Mesenchymal stem cell (in vitro differentiated cells and primary cell): ENCODE measurements at regions not wholly inside any gene's neighbourhood (a gene's known extent, or its start where the extent isn't known, plus 50 kb on each side); places are given as distances from the start of the nearest gene placed in this dataset.

Source experiments
- DNase-seq: peaks from one replicate; pipeline ENCODE4 v3.0.0-alpha.2; 2013
- H2AFZ ChIP-seq: one replicate; pipeline ENCODE4 v1.6.1; 2013; ENCODE audit warnings: low read depth, mild to moderate bottlenecking, control low read depth, inconsistent platforms, low read length, moderate library complexity
- H2AK5ac ChIP-seq: 2 replicates; pipeline ENCODE4 v1.6.1; 2013; ENCODE audit warnings: low read length, moderate library complexity, mild to moderate bottlenecking, inconsistent platforms; ENCODE audit not compliant: severe bottlenecking
- H2BK120ac ChIP-seq: one replicate; pipeline ENCODE4 v1.6.1; 2013; ENCODE audit warnings: low read depth, mild to moderate bottlenecking, inconsistent platforms, low read length, moderate library complexity
- H2BK12ac ChIP-seq, 2 experiments: one replicate each; pipeline ENCODE4 v1.6.1; 2013; ENCODE audit warnings: inconsistent platforms in 2 of 2, low read length in 2 of 2, mild to moderate bottlenecking in 2 of 2, moderate library complexity in 2 of 2, control low read depth in 1 of 2
- H2BK15ac ChIP-seq: one replicate; pipeline ENCODE4 v1.6.1; 2013; ENCODE audit warnings: mild to moderate bottlenecking, low read depth, inconsistent platforms; ENCODE audit not compliant: poor library complexity, severe bottlenecking
- H2BK5ac ChIP-seq: 2 replicates; pipeline ENCODE4 v1.6.1; 2013; ENCODE audit warnings: low read depth, mild to moderate bottlenecking, low read length, control low read depth, inconsistent platforms; ENCODE audit not compliant: poor library complexity, severe bottlenecking
- H3K14ac ChIP-seq, 2 experiments: one replicate each; pipeline ENCODE4 v1.6.1; 2013; ENCODE audit warnings: inconsistent platforms in 2 of 2, low read length in 2 of 2, control low read depth in 1 of 2, mild to moderate bottlenecking in 1 of 2, moderate library complexity in 1 of 2
- H3K18ac ChIP-seq, 2 experiments: one replicate each; pipeline ENCODE4 v1.6.1; 2013; ENCODE audit warnings: inconsistent platforms in 2 of 2, low read length in 2 of 2, control low read depth in 1 of 2, low read depth in 1 of 2, mild to moderate bottlenecking in 1 of 2
- H3K23ac ChIP-seq, 2 experiments: one replicate each; pipeline ENCODE4 v1.6.1; 2013; ENCODE audit warnings: inconsistent platforms in 2 of 2, low read length in 2 of 2, mild to moderate bottlenecking in 2 of 2, moderate library complexity in 2 of 2, control low read depth in 1 of 2
- H3K27ac ChIP-seq: 2 replicates; pipeline ENCODE4 v1.5.1; 2013; ENCODE audit warnings: mild to moderate bottlenecking, moderate library complexity, low read length, control low read depth, inconsistent platforms; ENCODE audit not compliant: poor library complexity, severe bottlenecking
- H3K27me3 ChIP-seq, 2 experiments: 2 replicates each; pipeline versions ENCODE4 v1.6.1 to v1.7.0; 2013; ENCODE audit warnings: low read length in 2 of 2, mild to moderate bottlenecking in 2 of 2, moderate library complexity in 2 of 2, control low read depth in 1 of 2, inconsistent platforms in 1 of 2; ENCODE audit not compliant: control insufficient read depth in 1 of 2, insufficient read depth in 1 of 2
- H3K36me3 ChIP-seq, 2 experiments: 2 replicates each; pipeline versions ENCODE4 v1.6.1 to v1.7.0; 2013; ENCODE audit warnings: low read length in 2 of 2, control low read depth in 1 of 2, inconsistent platforms in 1 of 2, low read depth in 1 of 2, mild to moderate bottlenecking in 1 of 2; ENCODE audit not compliant: insufficient read depth in 2 of 2, control insufficient read depth in 1 of 2
- H3K4ac ChIP-seq, 2 experiments: one replicate each; pipeline ENCODE4 v1.6.1; 2013; ENCODE audit warnings: inconsistent platforms in 2 of 2, low read length in 2 of 2, mild to moderate bottlenecking in 2 of 2, moderate library complexity in 2 of 2, control low read depth in 1 of 2, low read depth in 1 of 2
- H3K4me1 ChIP-seq: 2 replicates; pipeline ENCODE4 v1.6.1; 2013; ENCODE audit warnings: low read depth, low read length, control low read depth; ENCODE audit not compliant: control insufficient read depth, insufficient read depth
- H3K4me2 ChIP-seq: 2 replicates; pipeline ENCODE4 v1.6.1; 2013; ENCODE audit warnings: low read length, mild to moderate bottlenecking, inconsistent platforms; ENCODE audit not compliant: poor library complexity, severe bottlenecking
- H3K4me3 ChIP-seq, 2 experiments: 2 replicates each; pipeline versions ENCODE4 v1.5.1 to v1.7.0; 2013; ENCODE audit warnings: low read length in 2 of 2, mild to moderate bottlenecking in 2 of 2, control low read depth in 1 of 2, low read depth in 1 of 2; ENCODE audit not compliant: insufficient read depth in 1 of 2
- H3K79me1 ChIP-seq: replicated peaks from 2 replicates; pipeline ENCODE4 v1.6.1; 2013; ENCODE audit warnings: mild to moderate bottlenecking, control low read depth, low read length, inconsistent platforms; ENCODE audit not compliant: poor library complexity, severe bottlenecking
- H3K9ac ChIP-seq: 2 replicates; pipeline ENCODE4 v1.7.0; 2013; ENCODE audit warnings: mild to moderate bottlenecking, low read length, moderate library complexity
- H3K9me3 ChIP-seq: 2 replicates; pipeline ENCODE4 v1.7.0; 2013; ENCODE audit warnings: mild to moderate bottlenecking, low read length; ENCODE audit not compliant: control insufficient read depth
- H4K8ac ChIP-seq: one replicate; pipeline ENCODE4 v1.6.1; 2013; ENCODE audit warnings: inconsistent platforms, mild to moderate bottlenecking, low read length, moderate library complexity
- H4K91ac ChIP-seq: one replicate; pipeline ENCODE4 v1.6.1; 2013; ENCODE audit warnings: mild to moderate bottlenecking, low read length, inconsistent platforms
- WGBS: methylation state at CpG from one replicate; pipeline ENCODE4 v1.1.7; 2013; ENCODE audit warnings: mixed read lengths; 5-methylcytosine and 5-hydroxymethylcytosine counted together

GRCh38 chr21:34220556-34221195, 143.1 kb upstream of the KCNE2 start:
- Histone ChIP-seq H3K4me1 (peaks cover 3% of the 10 kb centered on the region), H2AFZ (no peak overlapping the region), H4K91ac (no peak overlapping the region), H2BK12ac (no peak overlapping the region), H3K79me1 (no peaks in the 10 kb centered on the region), H3K9me3 (no peaks in the 10 kb centered on the region), H2AK5ac (no peak overlapping the region), H3K27me3 (no peaks in the 10 kb centered on the region), H3K4me2 (no peak overlapping the region), H3K4me3 (no peak overlapping the region), H3K27ac (no peak overlapping the region), H3K18ac (no peak overlapping the region), H3K36me3 (no peaks in the 10 kb centered on the region), H2BK5ac (no peak overlapping the region), H3K14ac (no peak overlapping the region), H2BK15ac (peak overlapping the region; percentile 15), H2BK120ac (no peak overlapping the region), H3K9ac (no peak overlapping the region), H4K8ac (no peak overlapping the region), H3K23ac (no peak overlapping the region), H3K4ac (peak overlapping the region in 1 of 2 experiments; percentile 36)
- DNase-seq, result no peak
- WGBS, result no CpG with 5 or more reads among the region's 1 CpG

- 81% methylated on average over 11 of the region's 11 CpGs for WGBS
- Histone ChIP-seq H3K4ac (peak overlapping the region in 1 of 2 experiments; percentile 17), H4K91ac (no peak overlapping the region), H2BK120ac (no peak overlapping the region), H3K27ac (no peak overlapping the region), H3K9me3 (no peaks in the 10 kb centered on the region), H3K27me3 (no peaks in the 10 kb centered on the region), H2BK12ac (peak overlapping the region in 1 of 2 experiments; percentile 21), H3K18ac (peak overlapping the region in 1 of 2 experiments; percentile 28), H3K23ac (no peak overlapping the region), H3K9ac (no peak overlapping the region), H3K4me3 (no peak overlapping the region), H3K4me2 (no peak overlapping the region), H3K14ac (no peak overlapping the region), H2BK5ac (no peak overlapping the region), H2AFZ (peak overlapping the region; percentile 58), H2AK5ac (no peak overlapping the region), H4K8ac (no peak overlapping the region), H2BK15ac (peak overlapping the region; percentile 15), H3K4me1 (peaks cover 3% of the 10 kb centered on the region), H3K36me3 (no peaks in the 10 kb centered on the region), H3K79me1 (no peaks in the 10 kb centered on the region)
- DNase-seq, result peak; percentile 37
Observed at GRCh38 chr21:34221331-34222030, 142.3 kb upstream of the KCNE2 start.

GRCh38 chr21:34222031-34222335, 141.8 kb upstream of the KCNE2 start:
- Histone ChIP-seq H3K9ac (no peak overlapping the region), H3K27ac (no peak overlapping the region), H3K4me1 (peaks cover 3% of the 10 kb centered on the region), H2AK5ac (no peak overlapping the region), H3K4me2 (no peak overlapping the region), H2BK120ac (no peak overlapping the region), H3K18ac (peak overlapping the region in 1 of 2 experiments; percentile 28), H3K79me1 (no peaks in the 10 kb centered on the region), H2AFZ (peak overlapping the region; percentile 58), H4K91ac (no peak overlapping the region), H2BK12ac (peak overlapping the region in 1 of 2 experiments; percentile 21), H2BK15ac (no peak overlapping the region), H4K8ac (no peak overlapping the region), H3K4me3 (no peak overlapping the region), H3K4ac (peak overlapping the region in 1 of 2 experiments; percentile 17), H3K23ac (no peak overlapping the region), H3K27me3 (no peaks in the 10 kb centered on the region), H3K14ac (no peak overlapping the region), H3K9me3 (no peaks in the 10 kb centered on the region), H2BK5ac (no peak overlapping the region), H3K36me3 (no peaks in the 10 kb centered on the region)
- no peak for DNase-seq
- WGBS, result 88% methylated on average over 13 of the region's 14 CpGs

GRCh38 chr21:34223376-34223775, 140.4 kb upstream of the KCNE2 start:
- H3K27ac ChIP-seq, result no peak overlapping the region
- H2AK5ac ChIP-seq, result no peak overlapping the region
- H3K36me3 ChIP-seq, result no peaks in the 10 kb centered on the region
- H2BK5ac ChIP-seq, result no peak overlapping the region
- H3K4me1 ChIP-seq, result peaks cover 3% of the 10 kb centered on the region
- H4K91ac ChIP-seq, result no peak overlapping the region
- H3K79me1 ChIP-seq, result no peaks in the 10 kb centered on the region
- H2BK12ac ChIP-seq, result no peak overlapping the region
- H3K23ac ChIP-seq, result no peak overlapping the region
- no peak overlapping the region for H3K14ac ChIP-seq
- H3K4ac ChIP-seq, result no peak overlapping the region
- H3K4me2 ChIP-seq, result no peak overlapping the region
- no peaks in the 10 kb centered on the region for H3K27me3 ChIP-seq
- H2BK15ac ChIP-seq, result no peak overlapping the region
- H4K8ac ChIP-seq, result no peak overlapping the region
- no peak overlapping the region for H3K9ac ChIP-seq
- no peaks in the 10 kb centered on the region for H3K9me3 ChIP-seq
- H3K18ac ChIP-seq, result no peak overlapping the region
- 80% methylated on average over 2 of the region's 2 CpGs for WGBS
- no peak overlapping the region for H2AFZ ChIP-seq
- no peak for DNase-seq
- H3K4me3 ChIP-seq, result no peak overlapping the region
- H2BK120ac ChIP-seq, result no peak overlapping the region
